Bronchial epithelial cell (primary cell): ENCODE measurements at regions not wholly inside any gene's neighbourhood (a gene's known extent, or its start where the extent isn't known, plus 50 kb on each side); places are given as distances from the start of the nearest gene placed in this dataset.

Experiments used
- DNase-seq: peaks from one replicate; pipeline ENCODE4 v3.0.0-alpha.2; 2010; ENCODE audit warnings: low read depth
- FAIRE-seq: peaks from 2 replicates; lab custom pipeline; 2011; peaks lifted over from hg19 to GRCh38; lab: Jason Lieb, UNC
- H3K27me3 ChIP-seq: 2 replicates; pipeline ENCODE4 v1.5.1; 2011; ENCODE audit warnings: low read length; ENCODE audit not compliant: control insufficient read depth, insufficient read depth
- H3K36me3 ChIP-seq: 2 replicates; pipeline ENCODE4 v1.5.1; 2011; ENCODE audit warnings: low read length; ENCODE audit not compliant: control insufficient read depth, insufficient read depth
- H3K4me3 ChIP-seq: 2 replicates; pipeline ENCODE4 v1.5.1; 2011; ENCODE audit warnings: mild to moderate bottlenecking, low read depth, low read length, control low read depth
- CTCF ChIP-seq: IDR thresholded peaks from 2 replicates; pipeline ENCODE4 v1.5.1; 2011; ENCODE audit warnings: mild to moderate bottlenecking, moderate library complexity, low read length, control low read depth, inconsistent platforms; ENCODE audit not compliant: insufficient read depth, severe bottlenecking

GRCh38 chr6:51529240-51529639 lies 558.2 kb downstream of the PKHD1 start:
- H3K36me3 ChIP-seq, result no peaks in the 10 kb centered on the region
- H3K27me3 ChIP-seq, result no peaks in the 10 kb centered on the region
- peak; percentile 31 for DNase-seq
- TF ChIP-seq CTCF, result no peak
- H3K4me3 ChIP-seq, result no peak overlapping the region
- no peak for FAIRE-seq

GRCh38 chr6:51531623-51532022 lies 555.8 kb downstream of the PKHD1 start:
- Histone ChIP-seq H3K36me3 (no peaks in the 10 kb centered on the region), H3K4me3 (no peak overlapping the region), H3K27me3 (no peaks in the 10 kb centered on the region)
- FAIRE-seq, result no peak
- DNase-seq, result no peak
- no peak for TF ChIP-seq CTCF

- no peaks in the 10 kb centered on the region for H3K27me3 ChIP-seq
- DNase-seq (no peak), FAIRE-seq (no peak)
- no peak for TF ChIP-seq CTCF
- no peaks in the 10 kb centered on the region for H3K36me3 ChIP-seq
- H3K4me3 ChIP-seq, result no peak overlapping the region
Measured at GRCh38 chr6:51533962-51534361, 553.5 kb downstream of the PKHD1 start.

- TF ChIP-seq CTCF, result no peak
- Histone ChIP-seq H3K27me3 (no peaks in the 10 kb centered on the region), H3K36me3 (no peaks in the 10 kb centered on the region), H3K4me3 (no peak overlapping the region)
- FAIRE-seq (no peak), DNase-seq (no peak)
Measured at GRCh38 chr6:51535327-51535726, 552.1 kb downstream of the PKHD1 start.

GRCh38 chr6:51536728-51537127 lies 550.7 kb downstream of the PKHD1 start:
- no peaks in the 10 kb centered on the region for H3K27me3 ChIP-seq
- H3K36me3 ChIP-seq, result no peaks in the 10 kb centered on the region
- H3K4me3 ChIP-seq, result no peak overlapping the region
- FAIRE-seq, result no peak
- no peak for TF ChIP-seq CTCF
- DNase-seq, result no peak

GRCh38 chr6:51541847-51542246 lies 545.6 kb downstream of the PKHD1 start:
- TF ChIP-seq CTCF, result peak; percentile 29
- DNase-seq, result peak; percentile 56
- Histone ChIP-seq H3K4me3 (no peak overlapping the region), H3K36me3 (no peaks in the 10 kb centered on the region), H3K27me3 (peaks cover 2% of the 10 kb centered on the region)
- FAIRE-seq, result no peak
